ENCODE measurements at regions not wholly inside any gene's neighbourhood (a gene's known extent, or its start where the extent isn't known, plus 50 kb on each side); places are given as distances from the start of the nearest gene placed in this dataset.

DNA sequence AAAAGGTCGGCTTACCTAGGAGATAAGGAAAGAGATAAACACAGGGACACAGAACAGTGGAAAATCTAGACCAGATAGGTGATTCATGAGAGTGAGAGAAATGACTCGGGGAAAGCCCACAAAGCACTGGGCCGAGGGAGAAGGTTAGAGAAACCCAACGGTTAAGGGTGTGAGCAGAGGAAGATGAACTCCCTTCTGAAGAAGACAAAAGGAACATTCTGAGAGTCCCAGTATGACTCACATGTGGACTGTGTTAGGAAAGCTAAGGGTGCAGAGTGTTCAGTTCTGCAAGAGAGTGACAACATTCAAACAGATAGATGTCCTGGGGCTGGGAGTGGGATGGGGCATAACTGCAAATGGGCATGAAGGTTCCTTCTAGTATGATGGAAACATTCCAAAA lies 83.0 kb downstream of the CNTN3 start:
- DNase-seq (ENCODE audit: low read depth) = peak; percentile 44
- no peak for TF ChIP-seq CTCF (IDR thresholded peaks at IDR 0.05; ENCODE audit: insufficient read depth, low read depth, low read length, missing control alignments)
- H3K4me3 ChIP-seq (ENCODE audit: low read length) = no peak overlapping the region

GRCh38 chr3:74529145-74529544 lies 85.3 kb downstream of the CNTN3 start:
- TF ChIP-seq CTCF (IDR thresholded peaks at IDR 0.05; ENCODE audit: insufficient read depth, low read depth, low read length, missing control alignments) = no peak

DNA sequence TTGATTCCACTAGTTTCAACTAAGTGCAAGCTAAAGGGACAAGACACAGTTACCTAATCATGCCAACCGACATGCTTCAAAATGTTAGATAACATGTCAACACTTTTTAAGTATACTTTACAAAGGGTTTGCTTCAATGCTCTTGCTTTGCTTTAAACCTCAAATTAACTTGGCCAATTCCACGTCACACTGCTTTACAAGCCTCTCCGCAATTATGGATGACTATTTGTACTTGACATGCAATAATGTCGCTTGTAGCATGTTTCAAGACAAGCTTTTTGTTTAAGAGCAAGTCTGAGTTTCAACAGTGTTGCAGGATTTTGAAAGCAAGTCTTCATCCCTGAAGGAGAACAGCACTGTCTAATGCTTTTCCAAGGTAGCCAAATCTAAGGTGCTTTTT lies 86.9 kb downstream of the CNTN3 start:
- no peak overlapping the region for H3K4me3 ChIP-seq (ENCODE audit: low read length)
- DNase-seq (ENCODE audit: low read depth) = no peak
- no peak for TF ChIP-seq CTCF (IDR thresholded peaks at IDR 0.05; ENCODE audit: insufficient read depth, low read depth, low read length, missing control alignments)

More at GRCh38 chr3:74529145-74529544, 85.3 kb downstream of the CNTN3 start:
- DNase-seq (ENCODE audit: low read depth) = no peak
- H3K4me3 ChIP-seq (ENCODE audit: low read length) = no peak overlapping the region

DNA sequence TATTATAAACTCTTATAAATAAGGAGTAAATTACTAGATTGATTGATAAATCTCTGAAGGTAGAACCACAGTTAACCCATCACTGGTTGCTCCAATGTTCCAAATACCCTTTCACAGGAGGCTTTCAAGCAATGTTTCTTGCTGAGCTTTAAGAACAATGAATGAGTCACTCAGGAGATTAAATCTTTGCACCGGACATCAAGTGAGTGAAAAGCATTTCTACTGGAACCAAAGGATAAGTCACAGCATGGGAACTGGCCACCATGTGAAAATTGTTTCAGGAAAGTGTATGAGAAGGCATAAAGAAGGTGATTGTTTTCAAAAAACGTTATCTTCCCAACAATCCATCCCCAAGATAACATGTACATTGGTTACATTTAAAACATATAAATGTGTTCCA lies 90.6 kb downstream of the CNTN3 start:
- H3K4me3 ChIP-seq (ENCODE audit: low read length) = no peak overlapping the region
- no peak for TF ChIP-seq CTCF (IDR thresholded peaks at IDR 0.05; ENCODE audit: insufficient read depth, low read depth, low read length, missing control alignments)
- no peak for DNase-seq (ENCODE audit: low read depth)

DNA sequence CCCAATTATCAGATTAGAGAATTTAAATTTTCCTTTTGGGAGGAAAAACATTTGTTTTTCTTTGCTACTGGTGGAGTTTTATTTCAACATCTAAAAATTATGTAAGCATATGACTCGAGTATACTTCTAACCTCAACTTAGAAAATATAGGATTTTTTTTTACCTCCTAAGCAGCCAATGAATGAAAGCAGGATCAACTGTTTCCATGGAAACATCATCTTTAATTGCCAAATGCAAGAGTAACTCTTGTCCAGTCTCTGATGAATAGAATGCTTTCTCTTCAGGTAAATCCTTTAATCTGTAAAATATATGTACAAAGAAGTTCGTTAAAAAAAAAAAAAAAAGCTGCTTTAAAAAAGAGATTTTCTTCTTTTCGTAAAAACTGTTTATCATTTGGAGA lies 93.6 kb downstream of the CNTN3 start:
- no peak for TF ChIP-seq CTCF (IDR thresholded peaks at IDR 0.05; ENCODE audit: insufficient read depth, low read depth, low read length, missing control alignments)
- no peak for DNase-seq (ENCODE audit: low read depth)

DNA sequence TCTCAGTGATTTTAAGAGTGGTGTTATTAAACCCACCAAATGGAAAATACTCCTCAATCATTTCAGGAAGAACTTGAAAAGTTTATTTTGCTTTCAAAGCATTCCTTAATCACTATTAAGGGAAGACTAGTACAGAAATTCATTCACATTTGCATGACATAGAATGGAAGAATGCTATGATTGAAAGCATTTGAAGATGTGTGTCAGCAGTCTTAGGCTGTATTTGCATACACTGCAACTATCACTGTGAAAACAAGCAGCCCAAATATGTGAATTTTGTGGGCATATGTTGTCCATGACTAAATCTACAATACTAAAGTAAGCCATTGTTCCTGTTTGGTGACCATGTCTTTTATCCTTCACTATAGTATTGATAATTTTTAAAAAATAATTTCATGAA lies 95.8 kb downstream of the CNTN3 start:
- no peak overlapping the region for H3K4me3 ChIP-seq (ENCODE audit: low read length)
- no peak for TF ChIP-seq CTCF (IDR thresholded peaks at IDR 0.05; ENCODE audit: insufficient read depth, low read depth, low read length, missing control alignments)
- no peak for DNase-seq (ENCODE audit: low read depth)

More for the DNA sequence above, 93.6 kb downstream of the CNTN3 start:
- H3K4me3 ChIP-seq (ENCODE audit: low read length) = no peak overlapping the region

- H3K4me3 ChIP-seq (ENCODE audit: low read length) = no peak overlapping the region
- no peak for TF ChIP-seq CTCF (IDR thresholded peaks at IDR 0.05; ENCODE audit: insufficient read depth, low read depth, low read length, missing control alignments)
- no peak for DNase-seq (ENCODE audit: low read depth)
Observed at GRCh38 chr3:74516019-74516418, 98.4 kb downstream of the CNTN3 start.
